ENCODE measurements at regions not wholly inside any gene's neighbourhood (a gene's known extent, or its start where the extent isn't known, plus 50 kb on each side); places are given as distances from the start of the nearest gene placed in this dataset.

DNA sequence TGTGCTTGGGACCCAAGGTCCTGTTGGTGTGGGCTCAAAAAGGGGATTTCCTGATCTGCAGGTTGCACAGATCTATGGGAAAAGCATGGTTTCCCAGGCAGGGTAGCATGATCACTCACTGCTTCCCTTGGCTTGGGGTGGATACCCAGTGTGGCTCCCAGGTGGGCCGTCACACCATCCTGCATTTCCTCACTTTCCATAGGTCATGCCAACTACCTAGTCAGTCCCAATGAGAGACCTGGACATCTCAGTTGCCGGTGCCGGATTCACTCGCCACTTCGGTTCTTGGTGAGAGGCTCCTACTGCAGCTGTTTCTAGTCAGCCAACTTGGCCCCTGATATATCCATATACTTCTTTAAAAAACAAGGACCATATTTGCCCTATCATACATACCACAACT lies 503.0 kb downstream of the PCDH17 start:
- Histone ChIP-seq H4K20me1 (replicated peaks; ENCODE audit: insufficient read depth) (no peaks in the 10 kb centered on the region), H3K27ac (ENCODE audit: low read depth) (no peak overlapping the region), H3K4me1 (ENCODE audit: insufficient read depth) (no peaks in the 10 kb centered on the region), H3K36me3 (ENCODE audit: insufficient read depth) (no peaks in the 10 kb centered on the region), H3K4me2 (no peak overlapping the region), H3F3A (replicated peaks; ENCODE audit: low read depth) (no peaks in the 10 kb centered on the region), H3K27me3 (ENCODE audit: insufficient read depth) (no peaks in the 10 kb centered on the region), H3K4me3 (no peak overlapping the region), H2AFZ (no peak overlapping the region), H3K79me2 (replicated peaks; ENCODE audit: insufficient read depth) (no peaks in the 10 kb centered on the region), H3K9me2 (ENCODE audit: insufficient read depth) (0 out of 2 replicates have a peak, but pooled peaks cover 8% of the 10 kb centered on the region)
- Mint-ChIP-seq H3K27ac (no peak overlapping the region), H3K9me3 (peaks cover 29% of the 10 kb centered on the region), H3K27me3 (ENCODE audit: insufficient read depth, low read depth, poor library complexity) (no peaks in the 10 kb centered on the region), H3K4me1 (no peaks in the 10 kb centered on the region), H3K4me3 (no peak overlapping the region), H3K36me3 (ENCODE audit: low read depth) (peaks cover 4% of the 10 kb centered on the region; the same call in 1 of the 3 replicates)
- TF ChIP-seq ZNF114 (CRISPR knock-in tag; IDR thresholded peaks at IDR 0.05), result no peak
- TF ChIP-seq EZH2 (IDR thresholded peaks at IDR 0.05; ENCODE audit: low read depth, unreplicated experiment), result no peak
- TF ChIP-seq STAT1 (IDR thresholded peaks at IDR 0.05; ENCODE audit: unreplicated experiment), result no peak
- TF ChIP-seq ETS1 (IDR thresholded peaks at IDR 0.05), result no peak
- no peak for TF ChIP-seq ZNF331 (CRISPR knock-in tag; IDR thresholded peaks at IDR 0.05; ENCODE audit: low read depth)
- TF ChIP-seq, protein P1, sequence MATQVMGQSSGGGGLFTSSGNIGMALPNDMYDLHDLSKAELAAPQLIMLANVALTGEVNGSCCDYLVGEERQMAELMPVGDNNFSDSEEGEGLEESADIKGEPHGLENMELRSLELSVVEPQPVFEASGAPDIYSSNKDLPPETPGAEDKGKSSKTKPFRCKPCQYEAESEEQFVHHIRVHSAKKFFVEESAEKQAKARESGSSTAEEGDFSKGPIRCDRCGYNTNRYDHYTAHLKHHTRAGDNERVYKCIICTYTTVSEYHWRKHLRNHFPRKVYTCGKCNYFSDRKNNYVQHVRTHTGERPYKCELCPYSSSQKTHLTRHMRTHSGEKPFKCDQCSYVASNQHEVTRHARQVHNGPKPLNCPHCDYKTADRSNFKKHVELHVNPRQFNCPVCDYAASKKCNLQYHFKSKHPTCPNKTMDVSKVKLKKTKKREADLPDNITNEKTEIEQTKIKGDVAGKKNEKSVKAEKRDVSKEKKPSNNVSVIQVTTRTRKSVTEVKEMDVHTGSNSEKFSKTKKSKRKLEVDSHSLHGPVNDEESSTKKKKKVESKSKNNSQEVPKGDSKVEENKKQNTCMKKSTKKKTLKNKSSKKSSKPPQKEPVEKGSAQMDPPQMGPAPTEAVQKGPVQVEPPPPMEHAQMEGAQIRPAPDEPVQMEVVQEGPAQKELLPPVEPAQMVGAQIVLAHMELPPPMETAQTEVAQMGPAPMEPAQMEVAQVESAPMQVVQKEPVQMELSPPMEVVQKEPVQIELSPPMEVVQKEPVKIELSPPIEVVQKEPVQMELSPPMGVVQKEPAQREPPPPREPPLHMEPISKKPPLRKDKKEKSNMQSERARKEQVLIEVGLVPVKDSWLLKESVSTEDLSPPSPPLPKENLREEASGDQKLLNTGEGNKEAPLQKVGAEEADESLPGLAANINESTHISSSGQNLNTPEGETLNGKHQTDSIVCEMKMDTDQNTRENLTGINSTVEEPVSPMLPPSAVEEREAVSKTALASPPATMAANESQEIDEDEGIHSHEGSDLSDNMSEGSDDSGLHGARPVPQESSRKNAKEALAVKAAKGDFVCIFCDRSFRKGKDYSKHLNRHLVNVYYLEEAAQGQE (IDR thresholded peaks at IDR 0.05; ENCODE audit: unreplicated experiment), result no peak
- no peak for TF ChIP-seq ZNF462 (CRISPR knock-in tag; IDR thresholded peaks at IDR 0.05)
- TF ChIP-seq EZH2phosphoT487 (IDR thresholded peaks at IDR 0.05; ENCODE audit: unreplicated experiment), result no peak
- no peak for TF ChIP-seq NANOG (IDR thresholded peaks at IDR 0.05; ENCODE audit: borderline replicate concordance)
- no peak for TF ChIP-seq JUNB (IDR thresholded peaks at IDR 0.05; ENCODE audit: unreplicated experiment)
- DNase-seq (ENCODE audit: low spot score), result no peak
- no peak for ATAC-seq

All from GM23338 (cell line).